HCT116 (cell line): ENCODE measurements at regions not wholly inside any gene's neighbourhood (a gene's known extent, or its start where the extent isn't known, plus 50 kb on each side); places are given as distances from the start of the nearest gene placed in this dataset.

Source experiments
- ATAC-seq: fragments of 200-7000 bp; cut with Tn5 transposase; 2 replicates; pipeline ENCODE4 v1.9.1; 2020; ENCODE audit warnings: mild to moderate bottlenecking, moderate library complexity
- BruUV-seq: library from RNA; stranded (reverse); fragments of 400-500 nt; replicated peaks from 2 replicates; lab custom pipeline; 2021; lab: Mats Ljungman, UMichigan
- CTCF ChIA-PET: fragments of 300-600 bp; sonication (Branson Sonifier 250); formaldehyde crosslinking; loops from one replicate; lab custom pipeline; 2021; ENCODE audit warnings: antibody characterized with exemption; lab: Charles Lee
- POLR2A ChIA-PET: fragments of 300-600, 350-600 bp; sonication (Branson Sonifier 250); formaldehyde crosslinking; loops from one replicate; lab custom pipeline; 2021; ENCODE audit warnings: antibody characterized with exemption; lab: Charles Lee
- RAD21 ChIA-PET, 2 experiments: fragments of 300-600 bp; sonication (Branson Sonifier 250); formaldehyde crosslinking; loops; one replicate each; lab custom pipeline; 2023; ENCODE audit warnings: low total read pairs in 2 of 2; ENCODE audit not compliant: uncharacterized antibody in 2 of 2, unreplicated experiment in 2 of 2, low non-redundant PET in 1 of 2; lab: Charles Lee
- DNase-seq: peaks from one replicate; pipeline ENCODE4 v3.0.0-alpha.2; 2010; ENCODE audit warnings: low read depth, low spot score
- H2AFZ ChIP-seq: fragments of 200-600 bp; shearing (Covaris generic), sonication (generic); 2 replicates; pipeline ENCODE4 v1.6.1; 2017; ENCODE audit warnings: low read depth, mixed run types, mixed read lengths, antibody characterized with exemption, low read length; ENCODE audit not compliant: poor library complexity, severe bottlenecking
- H3K27ac ChIP-seq: 2 replicates; pipeline ENCODE4 v1.5.1; 2012; ENCODE audit warnings: low read depth, low read length
- H3K27me3 ChIP-seq: fragments of 200-600 bp; sonication (generic); 2 replicates; pipeline ENCODE4 v1.6.1; 2016; ENCODE audit warnings: mixed run types, low read length, mixed read lengths; ENCODE audit not compliant: insufficient read depth
- H3K36me3 ChIP-seq, 2 experiments: fragments of 200-500 bp in 1 of 2; fragments of 200-600 bp in 1 of 2; sonication (Bioruptor generic) in 1 of 2; sonication (generic) in 1 of 2; 2 replicates each; pipeline versions ENCODE4 v1.5.1 to v1.6.1; 2014 to 2016; ENCODE audit warnings: low read length in 2 of 2, inconsistent platforms in 1 of 2, mixed read lengths in 1 of 2, mixed run types in 1 of 2; ENCODE audit not compliant: insufficient read depth in 2 of 2, control insufficient read depth in 1 of 2
- H3K4me1 ChIP-seq, 2 experiments: fragments of 200-600 bp in 1 of 2; sonication (generic) in 1 of 2; 2 replicates each; pipeline versions ENCODE4 v1.5.1 to v1.6.1; 2012 to 2017; ENCODE audit warnings: low read length in 2 of 2, inconsistent platforms in 1 of 2, mild to moderate bottlenecking in 1 of 2, mixed read lengths in 1 of 2, mixed run types in 1 of 2, moderate library complexity in 1 of 2; ENCODE audit not compliant: insufficient read depth in 2 of 2, control insufficient read depth in 1 of 2
- H3K4me2 ChIP-seq: fragments of 200-600 bp; sonication (generic); 2 replicates; pipeline ENCODE4 v1.6.1; 2017; ENCODE audit warnings: mixed run types, low read length, mixed read lengths
- H3K4me3 ChIP-seq, 2 experiments: fragments of 200-600 bp in 1 of 2; sonication (generic) in 1 of 2; replicated peaks in 1 of 2; 2 replicates each; pipeline ENCODE4 v1.5.1; 2011 to 2016; ENCODE audit warnings: low read length in 2 of 2, control low read depth in 1 of 2, low read depth in 1 of 2, mild to moderate bottlenecking in 1 of 2, mixed read lengths in 1 of 2, mixed run types in 1 of 2
- H3K79me2 ChIP-seq: fragments of 200-600 bp; sonication (generic); 2 replicates; pipeline ENCODE4 v1.6.1; 2017; ENCODE audit warnings: mild to moderate bottlenecking, mixed run types, low read length, moderate library complexity, mixed read lengths; ENCODE audit not compliant: insufficient read depth
- H3K9ac ChIP-seq: fragments of 200-600 bp; sonication (generic); 2 replicates; pipeline ENCODE4 v1.6.1; 2016; ENCODE audit warnings: low read length, mixed read lengths
- H3K9me2 ChIP-seq: fragments of 200-600 bp; sonication (generic), shearing (Covaris generic); 2 replicates; pipeline ENCODE4 v1.6.1; 2017; ENCODE audit warnings: mixed run types, mild to moderate bottlenecking, moderate library complexity; ENCODE audit not compliant: insufficient read depth
- H3K9me3 ChIP-seq, 2 experiments: fragments of 200-500 bp in 1 of 2; fragments of 200-600 bp in 1 of 2; sonication (Bioruptor generic) in 1 of 2; sonication (generic) in 1 of 2; 2 replicates each; pipeline ENCODE4 v1.6.1; 2014 to 2017; ENCODE audit warnings: low read length in 2 of 2, mixed read lengths in 2 of 2, inconsistent platforms in 1 of 2, low read depth in 1 of 2, mild to moderate bottlenecking in 1 of 2, mixed run types in 1 of 2, moderate library complexity in 1 of 2; ENCODE audit not compliant: control insufficient read depth in 1 of 2, insufficient read depth in 1 of 2
- H4K20me1 ChIP-seq: fragments of 200-600 bp; sonication (generic), shearing (Covaris generic); 2 replicates; pipeline ENCODE4 v1.6.1; 2017; ENCODE audit warnings: mixed run types, mild to moderate bottlenecking, moderate library complexity; ENCODE audit not compliant: insufficient read depth
- CEBPB ChIP-seq: IDR thresholded peaks from 2 replicates; pipeline ENCODE4 v1.6.1; 2012; ENCODE audit warnings: low read depth
- CTCF ChIP-seq, 3 experiments: fragments of 200-600 bp in 1 of 3; sonication (generic) in 1 of 3; IDR thresholded peaks in 2 of 3; conservative IDR thresholded peaks in 1 of 3; 2 replicates each; pipeline ENCODE4 v1.5.1; 2012 to 2017; ENCODE audit warnings: low read depth in 2 of 3, low read length in 2 of 3, antibody characterized with exemption in 1 of 3, borderline replicate concordance in 1 of 3, control low read depth in 1 of 3, mild to moderate bottlenecking in 1 of 3, mixed read lengths in 1 of 3, mixed run types in 1 of 3, moderate library complexity in 1 of 3; ENCODE audit not compliant: insufficient read depth in 1 of 3
- EGR1 ChIP-seq: IDR thresholded peaks from 2 replicates; pipeline ENCODE4 v1.6.1; 2012; ENCODE audit warnings: low read depth
- ELF1 ChIP-seq: IDR thresholded peaks from 2 replicates; pipeline ENCODE4 v1.6.1; 2012; ENCODE audit warnings: low read depth, borderline replicate concordance
- EZH2 ChIP-seq: fragments of 200-600 bp; sonication (generic); IDR thresholded peaks from 2 replicates; pipeline ENCODE4 v1.6.1; 2017; ENCODE audit warnings: antibody characterized with exemption, mixed run types
- EZH2phosphoT487 ChIP-seq: fragments of 200-600 bp; IDR thresholded peaks from 2 replicates; pipeline ENCODE4 v1.6.1; 2018; ENCODE audit warnings: antibody characterized with exemption, borderline replicate concordance
- FOSL1 ChIP-seq: IDR thresholded peaks from 2 replicates; pipeline ENCODE4 v1.6.1; 2012; ENCODE audit warnings: low read depth
- JUND ChIP-seq: IDR thresholded peaks from 2 replicates; pipeline ENCODE4 v1.6.1; 2012
- MAX ChIP-seq: IDR thresholded peaks from 2 replicates; pipeline ENCODE4 v1.6.1; 2012
- POLR2A ChIP-seq: IDR thresholded peaks from 2 replicates; pipeline ENCODE4 v1.7.0; 2011; ENCODE audit warnings: borderline replicate concordance; ENCODE audit not compliant: insufficient read depth, insufficient read length; ENCODE audit errors: extremely low read depth
- POLR2AphosphoS5 ChIP-seq: IDR thresholded peaks from 2 replicates; pipeline ENCODE4 v1.6.1; 2011; ENCODE audit warnings: mild to moderate bottlenecking, low read depth, low read length, moderate library complexity
- RAD21 ChIP-seq: IDR thresholded peaks from 2 replicates; pipeline ENCODE4 v1.6.1; 2012; ENCODE audit warnings: low read depth, mild to moderate bottlenecking
- SIN3A ChIP-seq: IDR thresholded peaks from 2 replicates; pipeline ENCODE4 v1.6.1; 2012; ENCODE audit warnings: low read depth
- SP1 ChIP-seq: IDR thresholded peaks from 2 replicates; pipeline ENCODE4 v1.6.1; 2012; ENCODE audit warnings: low read depth
- YY1 ChIP-seq: IDR thresholded peaks from 2 replicates; pipeline ENCODE4 v1.6.1; 2011; ENCODE audit warnings: low read length, low read depth, moderate library complexity, mild to moderate bottlenecking; ENCODE audit not compliant: insufficient replicate concordance; ENCODE audit errors: extremely low read depth
- ZBTB33 ChIP-seq: IDR thresholded peaks from 2 replicates; pipeline ENCODE4 v1.6.1; 2011; ENCODE audit warnings: mild to moderate bottlenecking, low read length, moderate library complexity; ENCODE audit not compliant: insufficient replicate concordance; ENCODE audit errors: extremely low read depth
- ZFX ChIP-seq: fragments of 450-650 bp; IDR thresholded peaks from 2 replicates; pipeline ENCODE4 v1.6.1; 2017
- ZNF274 ChIP-seq: fragments of 200-500 bp; sonication (Bioruptor generic); IDR thresholded peaks from 2 replicates; pipeline ENCODE4 v1.6.1; 2014; ENCODE audit warnings: mild to moderate bottlenecking, low read depth, low read length, inconsistent platforms
- intact Hi-C: fragments of 100-400 bp; cut with micrococcal nuclease; formaldehyde crosslinking; loops from 2 replicates; pipeline ENCODE4 v1.10.0; 2022

GRCh38 chr6:100084316-100084990 lies 90.4 kb upstream of the MCHR2 start:
- H4K20me1 ChIP-seq: no peaks in the 10 kb centered on the region
- RAD21 ChIA-PET: no interaction called here
- H3K4me2 ChIP-seq: no peak overlapping the region
- no peaks in the 10 kb centered on the region for H3K4me1 ChIP-seq
- no peak overlapping the region for H3K9ac ChIP-seq
- DNase-seq (no peak), ATAC-seq (no peak)
- H3K36me3 ChIP-seq: no peaks in the 10 kb centered on the region
- POLR2A ChIA-PET: no interaction called here
- CTCF ChIA-PET: interaction anchor here (1.0 to 1.6 kb wide), 2 partner anchors 8 to 216 kb away, joined by 3 to 4 read pairs; no protein-coding TSS in a partner anchor
- H3K9me2 ChIP-seq: no peaks in the 10 kb centered on the region
- no peaks in the 10 kb centered on the region for H3K27me3 ChIP-seq
- H3K4me3 ChIP-seq: no peak overlapping the region
- BruUV-seq: no TSS peak
- no peaks in the 10 kb centered on the region for H3K9me3 ChIP-seq
- no peaks in the 10 kb centered on the region for H3K79me2 ChIP-seq
- TF ChIP-seq CTCF (IDR thresholded peaks at IDR 0.05 in 2 of 3, conservative IDR thresholded peaks at IDR 0.05 in 1 of 3; ENCODE audit: borderline replicate concordance in 1 of 3, insufficient read depth in 1 of 3, low read depth in 2 of 3, low read length in 2 of 3) (no peak), FOSL1 (no peak), ZBTB33 (no peak), YY1 (no peak), POLR2A (no peak), ZFX (no peak), RAD21 (no peak), SP1 (no peak), EZH2phosphoT487 (no peak), EGR1 (no peak), JUND (no peak), ZNF274 (no peak), ELF1 (no peak), CEBPB (no peak), SIN3A (no peak), EZH2 (no peak), POLR2AphosphoS5 (no peak), MAX (no peak)
- TF ChIP-seq, all 23 proteins: peak for 0
- Histone ChIP-seq H3K27ac (no peak overlapping the region), H2AFZ (no peak overlapping the region)
- intact Hi-C loops: no loop called here
